Ishikawa (cell line): ENCODE measurements at regions not wholly inside any gene's neighbourhood (a gene's known extent, or its start where the extent isn't known, plus 50 kb on each side); places are given as distances from the start of the nearest gene placed in this dataset.

ENCODE experiments used
- CEBPB ChIP-seq: IDR thresholded peaks from 2 replicates; pipeline ENCODE4 v1.6.1; 2012
- CREB1 ChIP-seq: IDR thresholded peaks from 2 replicates; pipeline ENCODE4 v1.6.1; 2012; ENCODE audit warnings: low read depth
- EGR1 ChIP-seq: IDR thresholded peaks from 2 replicates; pipeline ENCODE4 v1.6.1; 2012
- EP300 ChIP-seq: IDR thresholded peaks from 2 replicates; pipeline ENCODE4 v1.6.1; 2012; ENCODE audit warnings: borderline replicate concordance
- FOXM1 ChIP-seq: IDR thresholded peaks from 2 replicates; pipeline ENCODE4 v1.6.1; 2012; ENCODE audit warnings: low read depth, borderline replicate concordance
- NFIC ChIP-seq: IDR thresholded peaks from 2 replicates; pipeline ENCODE4 v1.6.1; 2012
- RAD21 ChIP-seq: IDR thresholded peaks from 2 replicates; pipeline ENCODE4 v1.6.1; 2012; ENCODE audit warnings: low read depth
- TAF1 ChIP-seq: IDR thresholded peaks from 2 replicates; pipeline ENCODE4 v1.6.1; 2012; ENCODE audit warnings: low read depth, mild to moderate bottlenecking
- TCF12 ChIP-seq: IDR thresholded peaks from 2 replicates; pipeline ENCODE4 v1.6.1; 2012; ENCODE audit warnings: low read depth
- TEAD4 ChIP-seq: IDR thresholded peaks from 2 replicates; pipeline ENCODE4 v1.6.1; 2012
- YY1 ChIP-seq: IDR thresholded peaks from 2 replicates; pipeline ENCODE4 v1.6.1; 2012; ENCODE audit warnings: low read depth
- ZBTB7A ChIP-seq: IDR thresholded peaks from 2 replicates; pipeline ENCODE4 v1.6.1; 2012; ENCODE audit warnings: low read depth
- TF ChIP-seq, protein P1 (sequence below): IDR thresholded peaks from 2 replicates; pipeline ENCODE4 v1.6.1; 2012
- TF ChIP-seq, protein P2 (sequence below): IDR thresholded peaks from 2 replicates; pipeline ENCODE4 v1.6.1; 2012
- TF ChIP-seq, protein P3 (sequence below): IDR thresholded peaks from 2 replicates; pipeline ENCODE4 v1.6.1; 2012; ENCODE audit warnings: low read depth, mild to moderate bottlenecking

DNA sequence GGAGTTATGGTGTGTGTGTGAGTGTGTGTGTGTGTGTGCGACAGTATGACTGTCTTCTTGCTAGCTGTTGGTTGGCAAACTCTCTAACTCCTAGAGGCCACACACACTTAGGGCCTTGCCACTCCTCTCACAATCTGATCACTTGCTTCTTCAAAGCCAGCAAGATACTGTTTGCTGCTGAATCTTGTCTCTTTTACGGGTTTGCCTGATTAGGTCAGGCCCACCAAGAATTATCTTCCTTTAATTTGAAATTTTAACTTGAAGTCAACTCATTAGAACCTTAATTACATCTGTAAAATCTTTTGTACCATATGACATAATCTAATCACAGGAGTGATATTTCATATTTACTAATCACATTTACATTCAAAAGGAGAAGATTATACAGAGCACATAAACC lies 359.2 kb upstream of the SGCG start:
- TF ChIP-seq NFIC (no peak), TEAD4 (no peak), YY1 (no peak), TCF12 (no peak), EP300 (no peak), ZBTB7A (no peak), CREB1 (no peak), CEBPB (no peak), RAD21 (no peak), EGR1 (no peak), TAF1 (no peak), FOXM1 (no peak)
- TF ChIP-seq, protein P1, sequence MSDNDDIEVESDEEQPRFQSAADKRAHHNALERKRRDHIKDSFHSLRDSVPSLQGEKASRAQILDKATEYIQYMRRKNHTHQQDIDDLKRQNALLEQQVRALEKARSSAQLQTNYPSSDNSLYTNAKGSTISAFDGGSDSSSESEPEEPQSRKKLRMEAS, result no peak
- TF ChIP-seq, protein P2, sequence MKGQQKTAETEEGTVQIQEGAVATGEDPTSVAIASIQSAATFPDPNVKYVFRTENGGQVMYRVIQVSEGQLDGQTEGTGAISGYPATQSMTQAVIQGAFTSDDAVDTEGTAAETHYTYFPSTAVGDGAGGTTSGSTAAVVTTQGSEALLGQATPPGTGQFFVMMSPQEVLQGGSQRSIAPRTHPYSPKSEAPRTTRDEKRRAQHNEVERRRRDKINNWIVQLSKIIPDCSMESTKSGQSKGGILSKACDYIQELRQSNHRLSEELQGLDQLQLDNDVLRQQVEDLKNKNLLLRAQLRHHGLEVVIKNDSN, result no peak
- TF ChIP-seq, protein P3, sequence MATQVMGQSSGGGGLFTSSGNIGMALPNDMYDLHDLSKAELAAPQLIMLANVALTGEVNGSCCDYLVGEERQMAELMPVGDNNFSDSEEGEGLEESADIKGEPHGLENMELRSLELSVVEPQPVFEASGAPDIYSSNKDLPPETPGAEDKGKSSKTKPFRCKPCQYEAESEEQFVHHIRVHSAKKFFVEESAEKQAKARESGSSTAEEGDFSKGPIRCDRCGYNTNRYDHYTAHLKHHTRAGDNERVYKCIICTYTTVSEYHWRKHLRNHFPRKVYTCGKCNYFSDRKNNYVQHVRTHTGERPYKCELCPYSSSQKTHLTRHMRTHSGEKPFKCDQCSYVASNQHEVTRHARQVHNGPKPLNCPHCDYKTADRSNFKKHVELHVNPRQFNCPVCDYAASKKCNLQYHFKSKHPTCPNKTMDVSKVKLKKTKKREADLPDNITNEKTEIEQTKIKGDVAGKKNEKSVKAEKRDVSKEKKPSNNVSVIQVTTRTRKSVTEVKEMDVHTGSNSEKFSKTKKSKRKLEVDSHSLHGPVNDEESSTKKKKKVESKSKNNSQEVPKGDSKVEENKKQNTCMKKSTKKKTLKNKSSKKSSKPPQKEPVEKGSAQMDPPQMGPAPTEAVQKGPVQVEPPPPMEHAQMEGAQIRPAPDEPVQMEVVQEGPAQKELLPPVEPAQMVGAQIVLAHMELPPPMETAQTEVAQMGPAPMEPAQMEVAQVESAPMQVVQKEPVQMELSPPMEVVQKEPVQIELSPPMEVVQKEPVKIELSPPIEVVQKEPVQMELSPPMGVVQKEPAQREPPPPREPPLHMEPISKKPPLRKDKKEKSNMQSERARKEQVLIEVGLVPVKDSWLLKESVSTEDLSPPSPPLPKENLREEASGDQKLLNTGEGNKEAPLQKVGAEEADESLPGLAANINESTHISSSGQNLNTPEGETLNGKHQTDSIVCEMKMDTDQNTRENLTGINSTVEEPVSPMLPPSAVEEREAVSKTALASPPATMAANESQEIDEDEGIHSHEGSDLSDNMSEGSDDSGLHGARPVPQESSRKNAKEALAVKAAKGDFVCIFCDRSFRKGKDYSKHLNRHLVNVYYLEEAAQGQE, result no peak

DNA sequence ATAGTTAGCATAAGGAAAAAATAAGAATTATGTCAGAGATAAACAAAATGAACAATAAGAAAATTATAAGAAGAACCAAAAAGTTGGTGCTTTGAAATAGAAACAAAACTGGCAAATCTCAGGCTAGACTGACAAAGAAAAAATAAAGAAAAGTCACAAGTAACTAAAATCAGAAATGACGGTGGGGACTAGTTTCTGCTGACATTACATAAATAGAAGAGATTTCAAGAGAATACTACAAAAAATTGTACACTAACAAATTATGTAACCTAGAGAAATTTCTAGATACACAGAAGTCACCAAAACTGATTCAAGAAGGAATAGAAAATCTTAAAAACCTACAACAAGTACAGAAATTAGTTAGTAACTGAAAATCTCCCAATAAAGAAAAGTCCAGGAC lies 355.6 kb upstream of the SGCG start:
- TF ChIP-seq, protein P1, result no peak
- TF ChIP-seq EP300, result no peak
- TF ChIP-seq, protein P3, result no peak
- TF ChIP-seq ZBTB7A, result no peak
- TF ChIP-seq YY1, result no peak
- TF ChIP-seq NFIC, result no peak
- no peak for TF ChIP-seq CREB1
- TF ChIP-seq TCF12, result no peak
- TF ChIP-seq RAD21, result no peak
- no peak for TF ChIP-seq TAF1
- no peak for TF ChIP-seq TEAD4
- no peak for TF ChIP-seq EGR1
- TF ChIP-seq, protein P2, result no peak
- TF ChIP-seq FOXM1, result no peak
- no peak for TF ChIP-seq CEBPB

DNA sequence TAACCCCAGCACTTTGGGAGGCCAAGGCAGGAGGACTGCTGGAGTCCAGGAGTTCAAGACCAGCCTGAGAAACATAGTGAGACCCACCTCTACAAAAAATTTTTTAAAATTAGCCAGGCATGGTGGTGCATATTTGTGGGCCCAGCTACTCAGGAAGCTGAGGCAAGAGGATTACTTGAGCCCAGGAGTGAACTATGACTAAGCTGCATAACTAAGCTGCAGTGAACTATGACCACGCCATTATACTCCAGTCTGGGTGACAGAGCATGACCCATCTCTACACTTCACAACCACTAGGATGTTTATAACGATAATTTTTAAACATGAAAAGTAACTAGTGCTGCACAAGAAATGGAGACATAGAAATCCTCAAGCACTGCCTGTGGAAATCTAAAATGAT lies 352.7 kb upstream of the SGCG start:
- TF ChIP-seq TCF12 (no peak), CEBPB (peak; percentile 20; the same call in 1 of the 2 replicates), EP300 (peak; percentile 58; the same call in 1 of the 2 replicates), EGR1 (no peak), YY1 (peak; percentile 38; the same call in 1 of the 2 replicates), TEAD4 (peak; percentile 84), NFIC (no peak)
- TF ChIP-seq, protein P1, result no peak

DNA sequence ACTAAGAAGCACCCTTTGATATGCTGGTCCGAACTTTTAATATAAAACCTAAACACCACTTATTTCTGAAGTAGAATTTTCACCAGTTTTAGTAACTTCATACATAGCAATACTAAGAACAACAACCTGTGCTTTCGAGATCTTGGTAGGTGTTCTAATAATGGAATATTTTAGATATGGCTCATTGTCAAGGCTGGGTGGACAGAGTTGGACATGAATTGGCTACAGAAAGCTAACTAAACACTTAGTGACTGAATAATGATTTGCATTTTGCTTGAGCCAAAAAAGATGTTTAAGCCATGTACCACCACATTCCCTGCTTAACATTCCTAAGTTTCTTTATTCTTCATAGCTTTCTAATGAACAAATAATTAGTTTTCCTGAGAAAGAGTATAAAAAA lies 344.3 kb upstream of the SGCG start:
- no peak for TF ChIP-seq ZBTB7A
- TF ChIP-seq, protein P2, result no peak
- TF ChIP-seq, protein P1, result no peak
- no peak for TF ChIP-seq CREB1
- no peak for TF ChIP-seq CEBPB
- TF ChIP-seq NFIC, result no peak
- TF ChIP-seq RAD21, result no peak
- TF ChIP-seq TCF12, result no peak
- no peak for TF ChIP-seq FOXM1
- TF ChIP-seq, protein P3, result no peak
- TF ChIP-seq TEAD4, result no peak
- no peak for TF ChIP-seq TAF1
- TF ChIP-seq EP300, result no peak
- TF ChIP-seq YY1, result no peak
- TF ChIP-seq EGR1, result no peak
